ENCODE measurements at regions not wholly inside any gene's neighbourhood (a gene's known extent, or its start where the extent isn't known, plus 50 kb on each side); places are given as distances from the start of the nearest gene placed in this dataset.
"Not testable (repeated sequence)": the region's sequence is repeated elsewhere in the genome, so short reads cannot be mapped to it uniquely, and the experiment has no call there.

DNA sequence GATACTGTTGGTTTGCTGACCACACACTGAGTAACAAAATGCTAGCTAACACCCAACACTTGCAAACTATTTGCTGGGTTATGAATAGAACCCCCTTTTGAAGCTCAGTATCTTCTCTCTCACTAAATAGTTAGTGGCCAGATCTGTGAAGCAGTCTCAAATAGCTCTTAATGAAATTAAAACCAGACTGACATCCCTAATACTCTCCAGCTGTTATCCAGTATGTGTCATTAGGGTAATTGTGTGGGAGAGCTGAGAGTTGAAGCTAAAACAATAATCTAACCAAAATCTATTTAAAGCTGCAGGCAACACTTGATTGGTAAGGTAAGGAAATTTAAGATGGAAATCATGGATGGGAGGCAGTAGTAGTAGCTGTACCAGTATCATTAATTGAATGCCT lies 110.4 kb upstream of the RORA start:
- H3K27ac Mint-ChIP-seq (ENCODE audit: unreplicated experiment), result no peak overlapping the region
- TF ChIP-seq, protein P1, sequence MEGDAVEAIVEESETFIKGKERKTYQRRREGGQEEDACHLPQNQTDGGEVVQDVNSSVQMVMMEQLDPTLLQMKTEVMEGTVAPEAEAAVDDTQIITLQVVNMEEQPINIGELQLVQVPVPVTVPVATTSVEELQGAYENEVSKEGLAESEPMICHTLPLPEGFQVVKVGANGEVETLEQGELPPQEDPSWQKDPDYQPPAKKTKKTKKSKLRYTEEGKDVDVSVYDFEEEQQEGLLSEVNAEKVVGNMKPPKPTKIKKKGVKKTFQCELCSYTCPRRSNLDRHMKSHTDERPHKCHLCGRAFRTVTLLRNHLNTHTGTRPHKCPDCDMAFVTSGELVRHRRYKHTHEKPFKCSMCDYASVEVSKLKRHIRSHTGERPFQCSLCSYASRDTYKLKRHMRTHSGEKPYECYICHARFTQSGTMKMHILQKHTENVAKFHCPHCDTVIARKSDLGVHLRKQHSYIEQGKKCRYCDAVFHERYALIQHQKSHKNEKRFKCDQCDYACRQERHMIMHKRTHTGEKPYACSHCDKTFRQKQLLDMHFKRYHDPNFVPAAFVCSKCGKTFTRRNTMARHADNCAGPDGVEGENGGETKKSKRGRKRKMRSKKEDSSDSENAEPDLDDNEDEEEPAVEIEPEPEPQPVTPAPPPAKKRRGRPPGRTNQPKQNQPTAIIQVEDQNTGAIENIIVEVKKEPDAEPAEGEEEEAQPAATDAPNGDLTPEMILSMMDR (IDR thresholded peaks at IDR 0.05; ENCODE audit: insufficient read depth in 1 of 2, low read depth in 1 of 2, low read length in 1 of 2, severe bottlenecking in 1 of 2, unreplicated experiment in 1 of 2), result no peak
- no TSS peak for BruUV-seq (replicated peaks)

GRCh38 chr15:61337541-61337940 lies 108.4 kb upstream of the RORA start:
- Mint-ChIP-seq H3K27ac (ENCODE audit: unreplicated experiment) (no peak overlapping the region), H3K9me3 (ENCODE audit: unreplicated experiment) (no peaks in the 10 kb centered on the region), H3K4me3 (ENCODE audit: unreplicated experiment) (no peak overlapping the region), H3K36me3 (ENCODE audit: insufficient read depth, unreplicated experiment) (no peaks in the 10 kb centered on the region), H3K4me1 (ENCODE audit: low read depth, unreplicated experiment) (no peaks in the 10 kb centered on the region), H3K27me3 (ENCODE audit: insufficient read depth, unreplicated experiment) (peaks cover 17% of the 10 kb centered on the region)
- Histone ChIP-seq H3K9me3 (no peaks in the 10 kb centered on the region), H3K36me3 (ENCODE audit: control insufficient read depth, insufficient read depth, low read length) (no peaks in the 10 kb centered on the region), H3K4me1 (no peaks in the 10 kb centered on the region), H3K27me3 (replicated peaks; ENCODE audit: control insufficient read depth, insufficient read depth, low read length) (no peaks in the 10 kb centered on the region), H3K4me3 (ENCODE audit: low read depth, low read length) (no peak overlapping the region)
- CTCF ChIA-PET, result no interaction called here
- intact Hi-C loops (cut with micrococcal nuclease; ENCODE audit: unreplicated experiment), result no loop called here
- DNase-seq, result no peak
- TF ChIP-seq, protein P1 (IDR thresholded peaks at IDR 0.05; ENCODE audit: insufficient read depth in 1 of 2, low read depth in 1 of 2, low read length in 1 of 2, severe bottlenecking in 1 of 2, unreplicated experiment in 1 of 2), result no peak
- no TSS peak for BruUV-seq (replicated peaks)
- POLR2A ChIA-PET, result no interaction called here

More for the DNA sequence above, 110.4 kb upstream of the RORA start:
- H3K4me3 ChIP-seq (ENCODE audit: low read depth, low read length), result no peak overlapping the region
- no peaks in the 10 kb centered on the region for H3K9me3 ChIP-seq
- no peaks in the 10 kb centered on the region for H3K4me1 ChIP-seq
- ChIA-PET CTCF (no interaction called here), POLR2A (no interaction called here)
- no peaks in the 10 kb centered on the region for H3K27me3 ChIP-seq (replicated peaks; ENCODE audit: control insufficient read depth, insufficient read depth, low read length)
- H3K4me3 Mint-ChIP-seq (ENCODE audit: unreplicated experiment), result no peak overlapping the region
- no peaks in the 10 kb centered on the region for H3K36me3 Mint-ChIP-seq (ENCODE audit: insufficient read depth, unreplicated experiment)
- H3K36me3 ChIP-seq (ENCODE audit: control insufficient read depth, insufficient read depth, low read length), result no peaks in the 10 kb centered on the region
- DNase-seq, result no peak
- H3K9me3 Mint-ChIP-seq (ENCODE audit: unreplicated experiment), result no peaks in the 10 kb centered on the region
- intact Hi-C loops (cut with micrococcal nuclease; ENCODE audit: unreplicated experiment), result no loop called here
- H3K4me1 Mint-ChIP-seq (ENCODE audit: low read depth, unreplicated experiment), result no peaks in the 10 kb centered on the region
- H3K27me3 Mint-ChIP-seq (ENCODE audit: insufficient read depth, unreplicated experiment), result peaks cover 20% of the 10 kb centered on the region

GRCh38 chr15:61336026-61336638 lies 107.0 kb upstream of the RORA start:
- CTCF ChIA-PET, result no interaction called here
- Histone ChIP-seq H3K27me3 (replicated peaks; ENCODE audit: control insufficient read depth, insufficient read depth, low read length) (no peaks in the 10 kb centered on the region), H3K4me1 (no peaks in the 10 kb centered on the region), H3K4me3 (ENCODE audit: low read depth, low read length) (no peak overlapping the region), H3K9me3 (no peaks in the 10 kb centered on the region), H3K36me3 (ENCODE audit: control insufficient read depth, insufficient read depth, low read length) (no peaks in the 10 kb centered on the region)
- Mint-ChIP-seq H3K36me3 (ENCODE audit: insufficient read depth, unreplicated experiment) (no peaks in the 10 kb centered on the region), H3K4me1 (ENCODE audit: low read depth, unreplicated experiment) (no peaks in the 10 kb centered on the region), H3K27ac (ENCODE audit: unreplicated experiment) (no peak overlapping the region), H3K27me3 (ENCODE audit: insufficient read depth, unreplicated experiment) (peaks cover 19% of the 10 kb centered on the region), H3K4me3 (ENCODE audit: unreplicated experiment) (no peak overlapping the region), H3K9me3 (ENCODE audit: unreplicated experiment) (no peaks in the 10 kb centered on the region)
- no TSS peak for BruUV-seq (replicated peaks)
- TF ChIP-seq, protein P1 (IDR thresholded peaks at IDR 0.05; ENCODE audit: insufficient read depth in 1 of 2, low read depth in 1 of 2, low read length in 1 of 2, severe bottlenecking in 1 of 2, unreplicated experiment in 1 of 2), result no peak
- DNase-seq, result no peak
- POLR2A ChIA-PET, result no interaction called here
- intact Hi-C loops (cut with micrococcal nuclease; ENCODE audit: unreplicated experiment), result no loop called here

DNA sequence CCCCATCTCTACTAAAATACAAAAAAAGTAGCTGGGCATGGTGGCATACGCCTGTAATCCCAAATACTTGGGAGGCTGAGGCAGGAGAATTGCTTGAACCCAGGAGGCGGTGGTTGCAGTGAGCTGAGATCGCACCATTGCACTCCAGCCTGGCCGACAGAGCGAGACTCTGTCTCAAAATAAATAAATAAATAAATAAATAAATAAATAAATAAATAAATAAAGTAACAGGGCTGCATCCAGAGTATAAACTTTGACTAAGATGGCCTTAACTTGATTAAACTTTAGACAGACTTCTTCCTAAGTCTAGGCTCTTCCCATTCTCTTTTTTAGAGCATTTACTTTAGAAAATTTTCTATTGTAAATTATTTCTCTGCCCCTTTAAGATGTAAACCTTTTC lies 105.6 kb upstream of the RORA start:
- H3K4me1 ChIP-seq; H3K9me3 ChIP-seq; H3K27ac Mint-ChIP-seq (ENCODE audit: unreplicated experiment); DNase-seq; H3K4me3 Mint-ChIP-seq (ENCODE audit: unreplicated experiment); H3K4me1 Mint-ChIP-seq (ENCODE audit: low read depth, unreplicated experiment); BruUV-seq (replicated peaks); H3K9me3 Mint-ChIP-seq (ENCODE audit: unreplicated experiment); H3K27me3 ChIP-seq (replicated peaks; ENCODE audit: control insufficient read depth, insufficient read depth, low read length); POLR2A ChIA-PET; H3K36me3 ChIP-seq (ENCODE audit: control insufficient read depth, insufficient read depth, low read length); intact Hi-C loops (cut with micrococcal nuclease; ENCODE audit: unreplicated experiment); H3K36me3 Mint-ChIP-seq (ENCODE audit: insufficient read depth, unreplicated experiment); H3K4me3 ChIP-seq (ENCODE audit: low read depth, low read length): not testable (repeated sequence)
- CTCF ChIA-PET, result interaction anchor here (0.6 kb wide), 1 partner anchor 39 kb away, joined by 3 read pairs; no protein-coding TSS in a partner anchor
- peaks cover 15% of the 10 kb centered on the region for H3K27me3 Mint-ChIP-seq (ENCODE audit: insufficient read depth, unreplicated experiment)

All from Caco-2 (cell line).